Retinal pigment epithelial cell (primary cell): ENCODE measurements at regions not wholly inside any gene's neighbourhood (a gene's known extent, or its start where the extent isn't known, plus 50 kb on each side); places are given as distances from the start of the nearest gene placed in this dataset.

Experiments used
- DNase-seq: peaks from one replicate; pipeline ENCODE4 v3.0.0-alpha.2; 2010; ENCODE audit warnings: low read depth
- H3K4me3 ChIP-seq: 2 replicates; pipeline ENCODE4 v1.5.1; 2011; ENCODE audit warnings: mild to moderate bottlenecking, low read length, control low read depth, moderate library complexity
- CTCF ChIP-seq: conservative IDR thresholded peaks from 2 replicates; pipeline ENCODE4 v1.5.1; 2011; ENCODE audit warnings: low read depth, low read length, control low read depth, inconsistent platforms

GRCh38 chr4:56128213-56128612, 179.5 kb downstream of the CEP135 start:
- peak; percentile 86 for DNase-seq
- H3K4me3 ChIP-seq = no peak overlapping the region
- TF ChIP-seq CTCF = no peak

GRCh38 chr4:56127716-56128115, 179.0 kb downstream of the CEP135 start:
- H3K4me3 ChIP-seq = no peak overlapping the region
- TF ChIP-seq CTCF = no peak
- no peak for DNase-seq

- no peak overlapping the region for H3K4me3 ChIP-seq
- no peak for TF ChIP-seq CTCF
- no peak for DNase-seq
Observed at GRCh38 chr4:56123547-56123946, 174.8 kb downstream of the CEP135 start.

GRCh38 chr4:56123051-56123450, 174.3 kb downstream of the CEP135 start:
- no peak overlapping the region for H3K4me3 ChIP-seq
- TF ChIP-seq CTCF = no peak
- peak; percentile 89 for DNase-seq

- H3K4me3 ChIP-seq = no peak overlapping the region
- no peak for TF ChIP-seq CTCF
- DNase-seq = no peak
Observed at GRCh38 chr4:56118845-56119244, 170.1 kb downstream of the CEP135 start.

GRCh38 chr4:56118055-56118454, 169.3 kb downstream of the CEP135 start:
- DNase-seq = no peak
- no peak for TF ChIP-seq CTCF
- H3K4me3 ChIP-seq = no peak overlapping the region

- no peak for DNase-seq
- no peak overlapping the region for H3K4me3 ChIP-seq
- TF ChIP-seq CTCF = no peak
Observed at GRCh38 chr4:56115898-56116297, 167.2 kb downstream of the CEP135 start.
